Astrocyte (in vitro differentiated cells and primary cell): ENCODE measurements at regions not wholly inside any gene's neighbourhood (a gene's known extent, or its start where the extent isn't known, plus 50 kb on each side); places are given as distances from the start of the nearest gene placed in this dataset.

Experiments used
- DNase-seq: peaks from one replicate; pipeline ENCODE4 v3.0.0-alpha.2; 2010; ENCODE audit warnings: low read depth
- FAIRE-seq: peaks from 2 replicates; lab custom pipeline; 2011; peaks lifted over from hg19 to GRCh38; lab: Jason Lieb, UNC
- H2AFZ ChIP-seq: 2 replicates; pipeline ENCODE4 v1.6.0; 2012; ENCODE audit warnings: low read depth, low read length, inconsistent platforms
- H3K27ac ChIP-seq: 2 replicates; pipeline ENCODE4 v1.5.1; 2011; ENCODE audit warnings: low read depth, low read length, inconsistent platforms
- H3K27me3 ChIP-seq: 2 replicates; pipeline ENCODE4 v1.6.0; 2011; ENCODE audit warnings: low read length, inconsistent platforms; ENCODE audit not compliant: insufficient read depth
- H3K36me3 ChIP-seq: 2 replicates; pipeline ENCODE4 v1.5.1; 2011; ENCODE audit warnings: low read length, inconsistent platforms; ENCODE audit not compliant: insufficient read depth
- H3K4me1 ChIP-seq: 2 replicates; pipeline ENCODE4 v1.5.1; 2011; ENCODE audit warnings: low read length, inconsistent platforms; ENCODE audit not compliant: insufficient read depth
- H3K4me2 ChIP-seq: 2 replicates; pipeline ENCODE4 v1.6.0; 2012; ENCODE audit warnings: low read length, inconsistent platforms
- H3K4me3 ChIP-seq: 2 replicates; pipeline ENCODE4 v1.5.1; 2011; ENCODE audit warnings: low read depth, mild to moderate bottlenecking, low read length, inconsistent platforms; ENCODE audit not compliant: insufficient read depth
- H3K79me2 ChIP-seq: 2 replicates; pipeline ENCODE4 v1.6.0; 2012; ENCODE audit warnings: mild to moderate bottlenecking, low read length, inconsistent platforms; ENCODE audit not compliant: insufficient read depth
- H3K9ac ChIP-seq: 2 replicates; pipeline ENCODE4 v1.6.0; 2012; ENCODE audit warnings: mild to moderate bottlenecking, low read length, inconsistent platforms
- H3K9me3 ChIP-seq: 2 replicates; pipeline ENCODE4 v1.5.1; 2012; ENCODE audit warnings: low read depth, mild to moderate bottlenecking, low read length, inconsistent platforms; ENCODE audit not compliant: insufficient read depth
- H4K20me1 ChIP-seq: 2 replicates; pipeline ENCODE4 v1.6.0; 2012; ENCODE audit warnings: low read length, inconsistent platforms; ENCODE audit not compliant: insufficient read depth
- H3K27ac Mint-ChIP-seq: one replicate; pipeline ENCODE4 v1.8.0; 2021; ENCODE audit warnings: mild to moderate bottlenecking, mixed read lengths; ENCODE audit not compliant: unreplicated experiment
- H3K27me3 Mint-ChIP-seq: one replicate; pipeline ENCODE4 v1.8.0; 2021; ENCODE audit warnings: low read depth, mixed read lengths; ENCODE audit not compliant: unreplicated experiment
- H3K36me3 Mint-ChIP-seq: one replicate; pipeline ENCODE4 v1.8.0; 2021; ENCODE audit warnings: low read depth, mixed read lengths; ENCODE audit not compliant: unreplicated experiment
- H3K4me1 Mint-ChIP-seq: one replicate; pipeline ENCODE4 v1.8.0; 2021; ENCODE audit warnings: low read depth, mixed read lengths; ENCODE audit not compliant: unreplicated experiment
- H3K4me3 Mint-ChIP-seq: one replicate; pipeline ENCODE4 v1.8.0; 2021; ENCODE audit warnings: mild to moderate bottlenecking, moderate library complexity, mixed read lengths; ENCODE audit not compliant: unreplicated experiment
- H3K9me3 Mint-ChIP-seq: one replicate; pipeline ENCODE4 v1.8.0; 2021; ENCODE audit warnings: mild to moderate bottlenecking, mixed read lengths; ENCODE audit not compliant: unreplicated experiment
- EZH2 ChIP-seq: IDR thresholded peaks from 2 replicates; pipeline ENCODE4 v1.6.1; 2012; ENCODE audit warnings: mild to moderate bottlenecking, low read length, inconsistent platforms; ENCODE audit not compliant: insufficient read depth
- TF ChIP-seq, protein P1 (sequence below): IDR thresholded peaks from 2 replicates; pipeline ENCODE4 v1.5.1; 2011; ENCODE audit warnings: low read depth, mild to moderate bottlenecking, inconsistent platforms, low read length, moderate library complexity; ENCODE audit not compliant: insufficient read depth

DNA sequence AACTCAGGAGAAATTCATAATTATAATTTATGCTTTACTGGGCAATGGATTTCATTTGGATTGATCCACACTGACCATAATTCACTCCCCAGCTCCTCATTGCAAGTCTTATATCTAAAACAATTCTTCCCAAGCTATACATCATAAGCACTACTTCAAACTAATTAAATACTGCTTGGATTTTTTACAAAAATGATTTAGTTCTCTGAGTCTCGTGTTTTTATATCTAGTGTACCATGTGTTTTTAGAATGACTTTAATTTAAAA, 443.8 kb downstream of the GPAM start:
- no peaks in the 10 kb centered on the region for H3K27me3 ChIP-seq
- no peak overlapping the region for H3K4me2 ChIP-seq
- no peaks in the 10 kb centered on the region for H3K4me1 ChIP-seq
- no peak for FAIRE-seq
- no peaks in the 10 kb centered on the region for H4K20me1 ChIP-seq
- no peaks in the 10 kb centered on the region for H3K9me3 ChIP-seq
- no peak overlapping the region for H2AFZ ChIP-seq
- no peaks in the 10 kb centered on the region for H3K9me3 Mint-ChIP-seq
- no peaks in the 10 kb centered on the region for H3K36me3 ChIP-seq
- TF ChIP-seq EZH2, result no peak
- TF ChIP-seq, protein P1, sequence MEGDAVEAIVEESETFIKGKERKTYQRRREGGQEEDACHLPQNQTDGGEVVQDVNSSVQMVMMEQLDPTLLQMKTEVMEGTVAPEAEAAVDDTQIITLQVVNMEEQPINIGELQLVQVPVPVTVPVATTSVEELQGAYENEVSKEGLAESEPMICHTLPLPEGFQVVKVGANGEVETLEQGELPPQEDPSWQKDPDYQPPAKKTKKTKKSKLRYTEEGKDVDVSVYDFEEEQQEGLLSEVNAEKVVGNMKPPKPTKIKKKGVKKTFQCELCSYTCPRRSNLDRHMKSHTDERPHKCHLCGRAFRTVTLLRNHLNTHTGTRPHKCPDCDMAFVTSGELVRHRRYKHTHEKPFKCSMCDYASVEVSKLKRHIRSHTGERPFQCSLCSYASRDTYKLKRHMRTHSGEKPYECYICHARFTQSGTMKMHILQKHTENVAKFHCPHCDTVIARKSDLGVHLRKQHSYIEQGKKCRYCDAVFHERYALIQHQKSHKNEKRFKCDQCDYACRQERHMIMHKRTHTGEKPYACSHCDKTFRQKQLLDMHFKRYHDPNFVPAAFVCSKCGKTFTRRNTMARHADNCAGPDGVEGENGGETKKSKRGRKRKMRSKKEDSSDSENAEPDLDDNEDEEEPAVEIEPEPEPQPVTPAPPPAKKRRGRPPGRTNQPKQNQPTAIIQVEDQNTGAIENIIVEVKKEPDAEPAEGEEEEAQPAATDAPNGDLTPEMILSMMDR, result no peak
- no peaks in the 10 kb centered on the region for H3K27me3 Mint-ChIP-seq
- H3K27ac ChIP-seq, result no peak overlapping the region
- H3K36me3 Mint-ChIP-seq, result no peaks in the 10 kb centered on the region
- no peak overlapping the region for H3K9ac ChIP-seq
- H3K79me2 ChIP-seq, result no peaks in the 10 kb centered on the region
- DNase-seq, result no peak
- no peak overlapping the region for H3K4me3 ChIP-seq
- H3K27ac Mint-ChIP-seq, result no peak overlapping the region
- no peak overlapping the region for H3K4me3 Mint-ChIP-seq
- no peaks in the 10 kb centered on the region for H3K4me1 Mint-ChIP-seq

DNA sequence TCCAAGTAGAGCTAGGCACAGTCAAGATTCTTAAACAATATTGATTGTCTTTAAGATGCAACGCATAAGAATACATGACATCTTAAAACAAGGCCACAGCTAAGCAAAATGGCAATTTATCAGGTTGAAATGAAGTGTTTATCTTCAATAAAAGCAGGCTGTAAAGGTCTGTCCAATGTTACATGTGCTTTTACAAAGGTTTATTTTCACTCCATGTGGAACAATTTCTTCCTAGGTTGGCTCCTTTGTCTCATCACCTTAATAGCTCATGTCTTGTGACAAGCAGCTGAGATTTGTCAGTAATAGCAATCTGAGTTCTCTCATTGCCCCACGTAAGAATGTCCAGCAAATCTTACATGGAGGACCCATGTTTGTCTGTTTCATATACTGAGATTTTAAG, 437.6 kb downstream of the GPAM start:
- H3K79me2 ChIP-seq, result no peaks in the 10 kb centered on the region
- TF ChIP-seq, protein P1, result no peak
- no peak for TF ChIP-seq EZH2
- no peaks in the 10 kb centered on the region for H3K9me3 Mint-ChIP-seq
- no peak overlapping the region for H3K9ac ChIP-seq
- no peak overlapping the region for H3K4me2 ChIP-seq
- no peak overlapping the region for H3K27ac Mint-ChIP-seq
- H3K27me3 ChIP-seq, result no peaks in the 10 kb centered on the region
- no peaks in the 10 kb centered on the region for H4K20me1 ChIP-seq
- H3K27ac ChIP-seq, result no peak overlapping the region
- DNase-seq, result no peak
- H3K4me1 ChIP-seq, result no peaks in the 10 kb centered on the region
- no peaks in the 10 kb centered on the region for H3K36me3 Mint-ChIP-seq
- no peak overlapping the region for H2AFZ ChIP-seq
- H3K4me1 Mint-ChIP-seq, result peaks cover 4% of the 10 kb centered on the region
- no peaks in the 10 kb centered on the region for H3K27me3 Mint-ChIP-seq
- no peak overlapping the region for H3K4me3 ChIP-seq
- no peaks in the 10 kb centered on the region for H3K36me3 ChIP-seq
- no peaks in the 10 kb centered on the region for H3K9me3 ChIP-seq
- no peak for FAIRE-seq
- H3K4me3 Mint-ChIP-seq, result no peak overlapping the region

DNA sequence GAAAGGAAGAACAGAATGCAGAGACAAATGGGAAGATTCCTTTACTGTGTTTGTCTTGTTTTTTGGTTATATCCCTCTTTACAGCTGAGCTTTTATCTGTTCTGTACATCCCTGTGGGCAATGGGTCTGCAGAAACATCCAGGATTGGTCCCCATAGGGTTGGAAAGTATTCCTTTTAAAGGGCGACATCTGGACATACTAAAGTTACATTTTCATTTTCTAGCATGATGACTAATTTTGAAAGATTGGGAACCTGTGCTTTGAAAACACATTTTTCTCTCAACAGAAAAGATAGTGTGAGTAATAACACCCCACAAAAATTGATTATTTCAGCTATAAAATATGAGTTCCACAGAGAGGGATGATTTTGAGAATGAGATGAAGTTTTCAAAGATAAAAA, 435.8 kb downstream of the GPAM start:
- H3K4me3 Mint-ChIP-seq, result no peak overlapping the region
- H3K27ac ChIP-seq, result no peak overlapping the region
- H3K27me3 ChIP-seq, result no peaks in the 10 kb centered on the region
- no peak overlapping the region for H3K9ac ChIP-seq
- H3K9me3 Mint-ChIP-seq, result no peaks in the 10 kb centered on the region
- TF ChIP-seq EZH2, result no peak
- TF ChIP-seq, protein P1, result no peak
- H3K4me2 ChIP-seq, result no peak overlapping the region
- no peaks in the 10 kb centered on the region for H3K4me1 ChIP-seq
- DNase-seq (no peak), FAIRE-seq (no peak)
- no peaks in the 10 kb centered on the region for H3K9me3 ChIP-seq
- H3K36me3 ChIP-seq, result no peaks in the 10 kb centered on the region
- no peak overlapping the region for H2AFZ ChIP-seq
- H3K4me1 Mint-ChIP-seq, result peaks cover 4% of the 10 kb centered on the region
- H3K79me2 ChIP-seq, result no peaks in the 10 kb centered on the region
- no peaks in the 10 kb centered on the region for H3K27me3 Mint-ChIP-seq
- H4K20me1 ChIP-seq, result no peaks in the 10 kb centered on the region
- no peaks in the 10 kb centered on the region for H3K36me3 Mint-ChIP-seq
- no peak overlapping the region for H3K27ac Mint-ChIP-seq
- no peak overlapping the region for H3K4me3 ChIP-seq
